ENCODE measurements at regions not wholly inside any gene's neighbourhood (a gene's known extent, or its start where the extent isn't known, plus 50 kb on each side); places are given as distances from the start of the nearest gene placed in this dataset.

DNA sequence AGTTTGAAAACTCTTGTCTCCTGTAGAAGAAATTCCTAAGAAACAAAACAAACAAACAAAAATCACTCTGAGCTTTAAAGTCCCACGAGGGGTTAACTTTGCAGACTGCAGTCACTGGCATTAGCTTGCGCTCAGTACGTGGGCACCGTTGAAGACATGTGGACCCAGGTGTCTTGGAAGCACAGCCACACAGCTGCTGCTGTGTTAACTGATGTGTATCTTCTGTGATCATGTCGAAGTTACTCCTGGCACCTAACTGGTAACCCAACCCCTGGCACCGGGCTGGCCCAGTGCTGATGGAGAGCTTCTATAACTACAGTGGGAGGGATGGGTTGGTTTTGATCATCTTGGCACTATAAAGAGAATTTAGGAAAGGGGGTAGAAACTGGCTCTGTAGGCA, 51.6 kb upstream of the FHL2 start:
- TF ChIP-seq, protein P1, sequence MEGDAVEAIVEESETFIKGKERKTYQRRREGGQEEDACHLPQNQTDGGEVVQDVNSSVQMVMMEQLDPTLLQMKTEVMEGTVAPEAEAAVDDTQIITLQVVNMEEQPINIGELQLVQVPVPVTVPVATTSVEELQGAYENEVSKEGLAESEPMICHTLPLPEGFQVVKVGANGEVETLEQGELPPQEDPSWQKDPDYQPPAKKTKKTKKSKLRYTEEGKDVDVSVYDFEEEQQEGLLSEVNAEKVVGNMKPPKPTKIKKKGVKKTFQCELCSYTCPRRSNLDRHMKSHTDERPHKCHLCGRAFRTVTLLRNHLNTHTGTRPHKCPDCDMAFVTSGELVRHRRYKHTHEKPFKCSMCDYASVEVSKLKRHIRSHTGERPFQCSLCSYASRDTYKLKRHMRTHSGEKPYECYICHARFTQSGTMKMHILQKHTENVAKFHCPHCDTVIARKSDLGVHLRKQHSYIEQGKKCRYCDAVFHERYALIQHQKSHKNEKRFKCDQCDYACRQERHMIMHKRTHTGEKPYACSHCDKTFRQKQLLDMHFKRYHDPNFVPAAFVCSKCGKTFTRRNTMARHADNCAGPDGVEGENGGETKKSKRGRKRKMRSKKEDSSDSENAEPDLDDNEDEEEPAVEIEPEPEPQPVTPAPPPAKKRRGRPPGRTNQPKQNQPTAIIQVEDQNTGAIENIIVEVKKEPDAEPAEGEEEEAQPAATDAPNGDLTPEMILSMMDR (conservative IDR thresholded peaks at IDR 0.05; ENCODE audit: low read length), result no peak
- TF ChIP-seq EZH2phosphoT487 (IDR thresholded peaks at IDR 0.05; ENCODE audit: borderline replicate concordance), result no peak
- no peaks in the 10 kb centered on the region for H3K9me2 ChIP-seq (replicated peaks; ENCODE audit: low read depth, low read length)
- no peaks in the 10 kb centered on the region for H3K9me3 ChIP-seq (ENCODE audit: insufficient read depth, low read depth, low read length)
- H3F3A ChIP-seq (ENCODE audit: low read depth), result no peaks in the 10 kb centered on the region
- no peak overlapping the region for H3K4me2 ChIP-seq (ENCODE audit: low read depth, low read length, poor library complexity, severe bottlenecking)
- no peak overlapping the region for H3K9ac ChIP-seq (ENCODE audit: low read depth, low read length, poor library complexity, severe bottlenecking)
- H3K4me1 ChIP-seq (ENCODE audit: insufficient read depth, low read length, poor library complexity, severe bottlenecking), result peaks cover 26% of the 10 kb centered on the region
- H3K4me3 ChIP-seq (ENCODE audit: low read length, poor library complexity, severe bottlenecking), result no peak overlapping the region
- no peaks in the 10 kb centered on the region for H4K20me1 ChIP-seq (ENCODE audit: insufficient read depth, low read length, poor library complexity, severe bottlenecking)
- H3K79me2 ChIP-seq (ENCODE audit: insufficient read depth, low read length), result no peaks in the 10 kb centered on the region
- H3K27me3 ChIP-seq (ENCODE audit: insufficient read depth, low read length, poor library complexity, severe bottlenecking), result no peaks in the 10 kb centered on the region
- no peak overlapping the region for H2AFZ ChIP-seq (ENCODE audit: low read length)
- no peaks in the 10 kb centered on the region for H3K36me3 ChIP-seq (ENCODE audit: insufficient read depth, low read length)

DNA sequence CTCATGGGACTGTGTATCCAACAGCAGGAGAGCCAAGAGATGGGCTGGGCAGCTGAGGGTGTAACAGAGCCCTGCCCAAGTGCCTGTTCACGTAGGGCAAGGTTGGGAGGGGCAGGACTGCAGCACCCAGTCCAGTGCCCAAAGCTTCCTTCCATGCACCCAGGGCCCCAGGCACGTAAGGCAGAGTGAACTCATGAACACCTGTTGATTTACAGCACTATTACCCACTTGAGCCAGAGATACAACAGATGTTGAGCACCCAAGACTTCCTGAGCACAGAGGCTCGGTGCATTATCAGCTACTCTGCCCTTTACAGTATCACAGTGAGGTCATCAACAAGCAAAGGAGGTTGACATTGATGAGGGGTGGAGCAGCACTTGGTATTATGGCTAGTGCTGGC, 50.2 kb upstream of the FHL2 start:
- Histone ChIP-seq H3K79me2 (ENCODE audit: insufficient read depth, low read length) (no peaks in the 10 kb centered on the region), H3K27me3 (ENCODE audit: insufficient read depth, low read length, poor library complexity, severe bottlenecking) (no peaks in the 10 kb centered on the region), H3K4me1 (ENCODE audit: insufficient read depth, low read length, poor library complexity, severe bottlenecking) (peaks cover 19% of the 10 kb centered on the region), H3K9ac (ENCODE audit: low read depth, low read length, poor library complexity, severe bottlenecking) (no peak overlapping the region), H3F3A (ENCODE audit: low read depth) (no peaks in the 10 kb centered on the region), H2AFZ (ENCODE audit: low read length) (no peak overlapping the region), H3K9me2 (replicated peaks; ENCODE audit: low read depth, low read length) (no peaks in the 10 kb centered on the region), H3K4me3 (ENCODE audit: low read length, poor library complexity, severe bottlenecking) (no peak overlapping the region), H3K36me3 (ENCODE audit: insufficient read depth, low read length) (no peaks in the 10 kb centered on the region), H3K4me2 (ENCODE audit: low read depth, low read length, poor library complexity, severe bottlenecking) (peak overlapping the region; percentile 32), H3K9me3 (ENCODE audit: insufficient read depth, low read depth, low read length) (no peaks in the 10 kb centered on the region), H4K20me1 (ENCODE audit: insufficient read depth, low read length, poor library complexity, severe bottlenecking) (no peaks in the 10 kb centered on the region)
- TF ChIP-seq, protein P1 (conservative IDR thresholded peaks at IDR 0.05; ENCODE audit: low read length), result no peak
- no peak for TF ChIP-seq EZH2phosphoT487 (IDR thresholded peaks at IDR 0.05; ENCODE audit: borderline replicate concordance)
